ENCODE measurements at regions not wholly inside any gene's neighbourhood (a gene's known extent, or its start where the extent isn't known, plus 50 kb on each side); places are given as distances from the start of the nearest gene placed in this dataset.

- no peak for TF ChIP-seq POLR2A (IDR thresholded peaks at IDR 0.05)
- TF ChIP-seq, protein P1, sequence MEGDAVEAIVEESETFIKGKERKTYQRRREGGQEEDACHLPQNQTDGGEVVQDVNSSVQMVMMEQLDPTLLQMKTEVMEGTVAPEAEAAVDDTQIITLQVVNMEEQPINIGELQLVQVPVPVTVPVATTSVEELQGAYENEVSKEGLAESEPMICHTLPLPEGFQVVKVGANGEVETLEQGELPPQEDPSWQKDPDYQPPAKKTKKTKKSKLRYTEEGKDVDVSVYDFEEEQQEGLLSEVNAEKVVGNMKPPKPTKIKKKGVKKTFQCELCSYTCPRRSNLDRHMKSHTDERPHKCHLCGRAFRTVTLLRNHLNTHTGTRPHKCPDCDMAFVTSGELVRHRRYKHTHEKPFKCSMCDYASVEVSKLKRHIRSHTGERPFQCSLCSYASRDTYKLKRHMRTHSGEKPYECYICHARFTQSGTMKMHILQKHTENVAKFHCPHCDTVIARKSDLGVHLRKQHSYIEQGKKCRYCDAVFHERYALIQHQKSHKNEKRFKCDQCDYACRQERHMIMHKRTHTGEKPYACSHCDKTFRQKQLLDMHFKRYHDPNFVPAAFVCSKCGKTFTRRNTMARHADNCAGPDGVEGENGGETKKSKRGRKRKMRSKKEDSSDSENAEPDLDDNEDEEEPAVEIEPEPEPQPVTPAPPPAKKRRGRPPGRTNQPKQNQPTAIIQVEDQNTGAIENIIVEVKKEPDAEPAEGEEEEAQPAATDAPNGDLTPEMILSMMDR (IDR thresholded peaks at IDR 0.05), result no peak
Measured at GRCh38 chr15:93941697-93942096, 289.7 kb upstream of the MCTP2 start.

Measured in testis (tissue), 2 donors.